IMR-90 (cell line): ENCODE measurements at regions not wholly inside any gene's neighbourhood (a gene's known extent, or its start where the extent isn't known, plus 50 kb on each side); places are given as distances from the start of the nearest gene placed in this dataset.

Experiments used
- ATAC-seq: fragments of 200-7000 bp; cut with Tn5 transposase; 2 replicates; pipeline ENCODE4 v1.9.1; 2020; ENCODE audit warnings: low read depth, mild to moderate bottlenecking, moderate library complexity
- BruUV-seq: library from RNA; stranded (reverse); fragments of 400-500 nt; replicated peaks from 2 replicates; lab custom pipeline; 2021; lab: Mats Ljungman, UMichigan
- CTCF ChIA-PET: fragments of 300-600 bp; formaldehyde crosslinking; extraction: SDS; loops from one replicate; lab custom pipeline; 2021; ENCODE audit warnings: antibody characterized with exemption; lab: Yijun Ruan, JAX
- POLR2A ChIA-PET: fragments of 300-600 bp; sonication (Branson Sonifier 250); formaldehyde crosslinking; loops from one replicate; lab custom pipeline; 2022; ENCODE audit warnings: antibody characterized with exemption; ENCODE audit not compliant: unreplicated experiment; lab: Charles Lee
- DNase-seq: peaks from one replicate; pipeline ENCODE4 v3.0.0; 2013
- H2AFZ ChIP-seq: replicated peaks from 2 replicates; pipeline ENCODE3; 2013; ENCODE audit warnings: low read length, mild to moderate bottlenecking; ENCODE audit not compliant: poor library complexity
- H2AK5ac ChIP-seq: 2 replicates; pipeline ENCODE4 v1.6.1; 2013; ENCODE audit warnings: low read depth, low read length, inconsistent platforms
- H2AK9ac ChIP-seq: replicated peaks from 2 replicates; pipeline ENCODE3; 2013; ENCODE audit warnings: mild to moderate bottlenecking, low read depth, low read length, moderate library complexity; ENCODE audit not compliant: poor library complexity
- H2BK120ac ChIP-seq: 2 replicates; pipeline ENCODE4 v1.6.1; 2013; ENCODE audit warnings: low read depth, low read length, inconsistent platforms
- H2BK15ac ChIP-seq: 3 replicates; pipeline ENCODE4 v1.6.1; 2013; ENCODE audit warnings: low read depth, low read length, inconsistent platforms
- H2BK20ac ChIP-seq: 2 replicates; pipeline ENCODE4 v1.6.1; 2013; ENCODE audit warnings: low read depth, mild to moderate bottlenecking, inconsistent platforms, low read length, moderate library complexity
- H2BK5ac ChIP-seq: 2 replicates; pipeline ENCODE4 v1.6.1; 2013; ENCODE audit warnings: mild to moderate bottlenecking, low read depth, low read length, inconsistent platforms; ENCODE audit not compliant: poor library complexity, severe bottlenecking
- H3K14ac ChIP-seq: replicated peaks from 2 replicates; pipeline ENCODE4 v1.6.1; 2013; ENCODE audit warnings: low read depth, low read length, inconsistent platforms
- H3K18ac ChIP-seq: 2 replicates; pipeline ENCODE4 v1.6.1; 2013; ENCODE audit warnings: low read depth, low read length, control low read depth
- H3K23ac ChIP-seq: 2 replicates; pipeline ENCODE4 v1.6.1; 2013; ENCODE audit warnings: low read depth, low read length, inconsistent platforms
- H3K27ac ChIP-seq: 2 replicates; pipeline ENCODE4 v1.5.1; 2013; ENCODE audit warnings: mild to moderate bottlenecking, control low read depth, low read length; ENCODE audit not compliant: insufficient read depth
- H3K27me3 ChIP-seq: 2 replicates; pipeline ENCODE4 v1.6.1; 2013; ENCODE audit warnings: low read length; ENCODE audit not compliant: control insufficient read depth, insufficient read depth
- H3K36me3 ChIP-seq: 2 replicates; pipeline ENCODE4 v1.6.1; 2013; ENCODE audit warnings: low read length, mixed read lengths; ENCODE audit not compliant: control insufficient read depth, insufficient read depth
- H3K4ac ChIP-seq: 2 replicates; pipeline ENCODE4 v1.6.1; 2013; ENCODE audit warnings: low read depth, low read length, inconsistent platforms
- H3K4me1 ChIP-seq: 2 replicates; pipeline ENCODE4 v1.6.1; 2013; ENCODE audit warnings: low read length, mixed read lengths; ENCODE audit not compliant: control insufficient read depth, insufficient read depth
- H3K4me2 ChIP-seq: 2 replicates; pipeline ENCODE4 v1.6.1; 2013; ENCODE audit warnings: low read depth, mild to moderate bottlenecking, control low read depth, low read length, moderate library complexity
- H3K4me3 ChIP-seq: 2 replicates; pipeline ENCODE4 v1.5.1; 2013; ENCODE audit warnings: low read depth, mild to moderate bottlenecking, control low read depth, low read length, moderate library complexity; ENCODE audit not compliant: insufficient read depth
- H3K56ac ChIP-seq: 2 replicates; pipeline ENCODE4 v1.6.1; 2013; ENCODE audit warnings: low read length, inconsistent platforms; ENCODE audit not compliant: insufficient read depth; ENCODE audit errors: extremely low read depth
- H3K79me1 ChIP-seq, 2 experiments: 2 replicates each; pipeline ENCODE4 v1.6.1; 2013; ENCODE audit warnings: low read length in 2 of 2, inconsistent platforms in 1 of 2, low read depth in 1 of 2
- H3K9ac ChIP-seq: 2 replicates; pipeline ENCODE4 v1.6.1; 2013; ENCODE audit warnings: low read depth, low read length, control low read depth
- H3K9me1 ChIP-seq: 2 replicates; pipeline ENCODE4 v1.6.1; 2013; ENCODE audit warnings: low read length, inconsistent platforms; ENCODE audit not compliant: insufficient read depth
- H3K9me3 ChIP-seq: 2 replicates; pipeline ENCODE4 v1.6.1; 2013; ENCODE audit warnings: low read length; ENCODE audit not compliant: control insufficient read depth, insufficient read depth
- H4K20me1 ChIP-seq: 2 replicates; pipeline ENCODE4 v1.6.1; 2013; ENCODE audit warnings: low read length, inconsistent platforms; ENCODE audit not compliant: insufficient read depth
- H4K5ac ChIP-seq: 2 replicates; pipeline ENCODE4 v1.6.1; 2013; ENCODE audit warnings: mild to moderate bottlenecking, low read depth, low read length, control low read depth
- H4K8ac ChIP-seq, 2 experiments: 2 replicates each; pipeline ENCODE4 v1.6.1; 2013; ENCODE audit warnings: low read depth in 2 of 2, low read length in 2 of 2, control low read depth in 1 of 2, inconsistent platforms in 1 of 2
- H4K91ac ChIP-seq: 2 replicates; pipeline ENCODE4 v1.6.1; 2013; ENCODE audit warnings: low read depth, low read length, inconsistent platforms; ENCODE audit not compliant: insufficient read depth
- CEBPB ChIP-seq: IDR thresholded peaks from 2 replicates; pipeline ENCODE4 v1.6.1; 2012; ENCODE audit warnings: low read depth, low read length, improper control_type of control experiment
- CHD1 ChIP-seq: IDR thresholded peaks from 2 replicates; pipeline ENCODE4 v1.6.1; 2012; ENCODE audit warnings: low read depth, low read length, improper control_type of control experiment
- POLR2A ChIP-seq: IDR thresholded peaks from 2 replicates; pipeline ENCODE4 v1.6.1; 2012; ENCODE audit warnings: mild to moderate bottlenecking, low read depth, low read length
- WGBS, 2 experiments: methylation state at CpG; one replicate each; pipeline versions ENCODE4 v1.1.5 to v1.1.7; 2013; ENCODE audit warnings: missing lambda C conversion rate in 2 of 2; ENCODE audit not compliant: insufficient read length in 1 of 2; ENCODE audit errors: extremely low coverage in 2 of 2; 5-methylcytosine and 5-hydroxymethylcytosine counted together
- dilution Hi-C: fragments of 300-500 bp; cut with HindIII; formaldehyde crosslinking; loops from one replicate; pipeline ENCODE4 v1.14.3; 2018; ENCODE audit warnings: low sequenced_read_pairs; ENCODE audit not compliant: unreplicated experiment
- in situ Hi-C: fragments of 300-500 bp; cut with MboI; formaldehyde crosslinking; loops from 3 replicates; pipeline ENCODE4 v1.14.3; 2019; ENCODE audit warnings: low sequenced_read_pairs, inconsistent platforms, mixed read lengths
- intact Hi-C: fragments of 100-400 bp; cut with micrococcal nuclease; formaldehyde crosslinking; loops from 2 replicates; pipeline ENCODE4 v1.10.0; 2022
- TF ChIP-seq, protein P1 (sequence below): conservative IDR thresholded peaks from 2 replicates; pipeline ENCODE4 v1.5.1; 2012; ENCODE audit warnings: mild to moderate bottlenecking, low read depth, low read length, improper control_type of control experiment

DNA sequence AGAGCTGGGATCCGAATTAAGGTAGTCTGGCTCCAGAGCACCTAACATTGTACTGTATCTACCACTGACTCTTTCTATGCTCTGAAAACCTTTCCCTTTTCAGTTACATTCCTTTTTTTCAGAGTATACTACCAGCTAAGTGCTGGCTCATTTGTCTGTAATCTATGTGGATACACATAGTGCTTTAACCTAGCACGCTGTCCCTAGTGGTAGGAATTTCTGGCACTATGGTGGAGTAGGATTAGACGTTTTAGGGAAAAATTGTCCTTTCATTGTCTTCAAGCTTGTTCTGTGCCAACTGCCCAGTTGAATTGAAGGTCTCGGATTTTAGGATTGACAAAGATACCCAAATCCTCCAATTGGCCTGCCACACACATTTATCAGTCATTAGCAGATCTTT, 259.1 kb upstream of the FERMT1 start:
- no peaks in the 10 kb centered on the region for H3K9me3 ChIP-seq
- H3K36me3 ChIP-seq: no peaks in the 10 kb centered on the region
- H3K27me3 ChIP-seq: no peaks in the 10 kb centered on the region
- ATAC-seq (peak; percentile 98), DNase-seq (peak; percentile 44)
- no CpG with 5 or more reads among the region's 4 CpGs for WGBS, 2 experiments
- no peak overlapping the region for H3K56ac ChIP-seq
- H2BK20ac ChIP-seq: no peak overlapping the region
- no peak overlapping the region for H2AK5ac ChIP-seq
- peak overlapping the region; percentile 63; the same call in 1 of the 2 replicates for H4K5ac ChIP-seq
- no peak overlapping the region for H2BK120ac ChIP-seq
- CTCF ChIA-PET: interaction anchor here (0.7 to 2.3 kb wide), 13 partner anchors 8 to 189 kb away, joined by 3 to 19 read pairs (median 3); no protein-coding TSS in a partner anchor
- no peak overlapping the region for H2AK9ac ChIP-seq
- intact Hi-C loops (no loop called here), in situ Hi-C loops (no loop called here), dilution Hi-C loops (no loop called here)
- no peak overlapping the region for H3K27ac ChIP-seq
- no TSS peak for BruUV-seq
- no peak overlapping the region for H3K4me3 ChIP-seq
- H3K4ac ChIP-seq: no peak overlapping the region
- H2BK15ac ChIP-seq: no peak overlapping the region
- H3K18ac ChIP-seq: peak overlapping the region; percentile 79
- H3K9me1 ChIP-seq: no peaks in the 10 kb centered on the region
- TF ChIP-seq POLR2A: no peak
- TF ChIP-seq, protein P1, sequence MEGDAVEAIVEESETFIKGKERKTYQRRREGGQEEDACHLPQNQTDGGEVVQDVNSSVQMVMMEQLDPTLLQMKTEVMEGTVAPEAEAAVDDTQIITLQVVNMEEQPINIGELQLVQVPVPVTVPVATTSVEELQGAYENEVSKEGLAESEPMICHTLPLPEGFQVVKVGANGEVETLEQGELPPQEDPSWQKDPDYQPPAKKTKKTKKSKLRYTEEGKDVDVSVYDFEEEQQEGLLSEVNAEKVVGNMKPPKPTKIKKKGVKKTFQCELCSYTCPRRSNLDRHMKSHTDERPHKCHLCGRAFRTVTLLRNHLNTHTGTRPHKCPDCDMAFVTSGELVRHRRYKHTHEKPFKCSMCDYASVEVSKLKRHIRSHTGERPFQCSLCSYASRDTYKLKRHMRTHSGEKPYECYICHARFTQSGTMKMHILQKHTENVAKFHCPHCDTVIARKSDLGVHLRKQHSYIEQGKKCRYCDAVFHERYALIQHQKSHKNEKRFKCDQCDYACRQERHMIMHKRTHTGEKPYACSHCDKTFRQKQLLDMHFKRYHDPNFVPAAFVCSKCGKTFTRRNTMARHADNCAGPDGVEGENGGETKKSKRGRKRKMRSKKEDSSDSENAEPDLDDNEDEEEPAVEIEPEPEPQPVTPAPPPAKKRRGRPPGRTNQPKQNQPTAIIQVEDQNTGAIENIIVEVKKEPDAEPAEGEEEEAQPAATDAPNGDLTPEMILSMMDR: peak; percentile 56
- no peak for TF ChIP-seq CHD1
- TF ChIP-seq CEBPB: no peak
- peaks cover 3% of the 10 kb centered on the region for H3K4me1 ChIP-seq
- no peak overlapping the region for H2BK5ac ChIP-seq
- H4K91ac ChIP-seq: no peak overlapping the region
- no peaks in the 10 kb centered on the region for H4K20me1 ChIP-seq
- H3K14ac ChIP-seq: no peak overlapping the region
- no peak overlapping the region for H3K23ac ChIP-seq
- H3K4me2 ChIP-seq: peak overlapping the region; percentile 89
- H4K8ac ChIP-seq: no peak overlapping the region
- POLR2A ChIA-PET: no interaction called here
- H3K9ac ChIP-seq: peak overlapping the region; percentile 21; the same call in 1 of the 2 replicates
- no peak overlapping the region for H2AFZ ChIP-seq
- no peaks in the 10 kb centered on the region for H3K79me1 ChIP-seq
